PC-3 (cell line): ENCODE measurements at regions not wholly inside any gene's neighbourhood (a gene's known extent, or its start where the extent isn't known, plus 50 kb on each side); places are given as distances from the start of the nearest gene placed in this dataset.

Experiments
- ATAC-seq: fragments of 200-7000 bp; cut with Tn5 transposase; 2 replicates; pipeline ENCODE4 v1.9.1; 2020; ENCODE audit warnings: mild to moderate bottlenecking, moderate library complexity
- BruUV-seq: library from RNA; stranded (reverse); fragments of 400-500 nt; replicated peaks from 2 replicates; lab custom pipeline; 2021; lab: Mats Ljungman, UMichigan
- CTCF ChIA-PET: fragments of 300-600 bp; sonication (Branson Sonifier 250); formaldehyde crosslinking; loops from one replicate; lab custom pipeline; 2022; ENCODE audit warnings: antibody characterized with exemption; lab: Charles Lee
- POLR2A ChIA-PET: fragments of 300-600 bp; sonication (Branson Sonifier 250); formaldehyde crosslinking; loops from one replicate; lab custom pipeline; 2022; ENCODE audit warnings: antibody characterized with exemption; ENCODE audit not compliant: unreplicated experiment; lab: Charles Lee
- DNase-seq: peaks from one replicate; pipeline ENCODE4 v3.0.0-alpha.2; 2015
- H2AFZ ChIP-seq: fragments of 300-600 bp; sonication (generic); 2 replicates; pipeline ENCODE4 v1.6.0; 2016; ENCODE audit warnings: antibody characterized with exemption, low read length
- H3F3A ChIP-seq: fragments of 300-600 bp; sonication (generic); one replicate; pipeline ENCODE4 v1.6.0; 2017; ENCODE audit warnings: antibody characterized with exemption, low read length, control low read depth, mild to moderate bottlenecking; ENCODE audit not compliant: unreplicated experiment
- H3K27ac ChIP-seq: fragments of 300-600 bp; sonication (generic); 2 replicates; pipeline ENCODE4 v1.5.1; 2016; ENCODE audit warnings: mild to moderate bottlenecking, low read length
- H3K27me3 ChIP-seq: fragments of 300-600 bp; sonication (generic); 2 replicates; pipeline ENCODE4 v1.6.1; 2016; ENCODE audit warnings: low read length, mixed read lengths
- H3K36me3 ChIP-seq: fragments of 300-600 bp; sonication (generic); 2 replicates; pipeline ENCODE4 v1.6.1; 2016; ENCODE audit warnings: low read depth, mixed run types, low read length, mixed read lengths
- H3K4me1 ChIP-seq: fragments of 300-600 bp; sonication (generic); 2 replicates; pipeline ENCODE4 v1.5.1; 2016; ENCODE audit warnings: low read length; ENCODE audit not compliant: insufficient read depth
- H3K4me2 ChIP-seq: fragments of 300-600 bp; sonication (generic); 2 replicates; pipeline ENCODE4 v1.6.0; 2016; ENCODE audit warnings: low read length
- H3K4me3 ChIP-seq: fragments of 300-600 bp; sonication (generic); 2 replicates; pipeline ENCODE4 v1.5.1; 2016; ENCODE audit warnings: mild to moderate bottlenecking, low read length, mixed read lengths
- H3K79me2 ChIP-seq: fragments of 300-600 bp; sonication (generic); 2 replicates; pipeline ENCODE4 v1.6.1; 2017; ENCODE audit warnings: low read length, mixed read lengths
- H3K9ac ChIP-seq: fragments of 300-600 bp; sonication (generic); 2 replicates; pipeline ENCODE4 v1.6.0; 2016; ENCODE audit warnings: mild to moderate bottlenecking, low read length
- H3K9me2 ChIP-seq: fragments of 300-600 bp; sonication (generic); replicated peaks from 2 replicates; pipeline ENCODE4 v1.6.1; 2016; ENCODE audit warnings: mixed run types, low read length, mixed read lengths
- H3K9me3 ChIP-seq: fragments of 300-600 bp; sonication (generic); 2 replicates; pipeline ENCODE4 v1.6.1; 2016; ENCODE audit warnings: low read length, mixed read lengths
- H4K20me1 ChIP-seq: fragments of 300-600 bp; sonication (generic); 2 replicates; pipeline ENCODE4 v1.6.1; 2016; ENCODE audit warnings: low read length, mixed read lengths
- EZH2 ChIP-seq: fragments of 300-600 bp; sonication (generic); IDR thresholded peaks from one replicate; pipeline ENCODE4 v1.6.1; 2017; ENCODE audit warnings: antibody characterized with exemption, mild to moderate bottlenecking, low read length; ENCODE audit not compliant: unreplicated experiment
- EZH2phosphoT487 ChIP-seq: fragments of 300-600 bp; sonication (generic); IDR thresholded peaks from 2 replicates; pipeline ENCODE4 v1.6.1; 2018; ENCODE audit warnings: mild to moderate bottlenecking, antibody characterized with exemption, low read length, borderline replicate concordance
- intact Hi-C: fragments of 100-400 bp; cut with micrococcal nuclease; formaldehyde crosslinking; loops from 2 replicates; pipeline ENCODE4 v1.9.0; 2023
- TF ChIP-seq, protein P1 (sequence below): fragments of 300-600 bp; sonication (generic); conservative IDR thresholded peaks from 2 replicates; pipeline ENCODE4 v1.5.1; 2017; ENCODE audit warnings: antibody characterized with exemption, low read depth, mild to moderate bottlenecking, low read length

- H3K9me3 ChIP-seq, result no peaks in the 10 kb centered on the region
- BruUV-seq, result no TSS peak
- no peak overlapping the region for H2AFZ ChIP-seq
- H3K27me3 ChIP-seq, result no peaks in the 10 kb centered on the region
- H3F3A ChIP-seq, result no peaks in the 10 kb centered on the region
- no peak for DNase-seq
- H4K20me1 ChIP-seq, result no peaks in the 10 kb centered on the region
- TF ChIP-seq EZH2phosphoT487 (no peak), EZH2 (no peak)
- TF ChIP-seq, protein P1, sequence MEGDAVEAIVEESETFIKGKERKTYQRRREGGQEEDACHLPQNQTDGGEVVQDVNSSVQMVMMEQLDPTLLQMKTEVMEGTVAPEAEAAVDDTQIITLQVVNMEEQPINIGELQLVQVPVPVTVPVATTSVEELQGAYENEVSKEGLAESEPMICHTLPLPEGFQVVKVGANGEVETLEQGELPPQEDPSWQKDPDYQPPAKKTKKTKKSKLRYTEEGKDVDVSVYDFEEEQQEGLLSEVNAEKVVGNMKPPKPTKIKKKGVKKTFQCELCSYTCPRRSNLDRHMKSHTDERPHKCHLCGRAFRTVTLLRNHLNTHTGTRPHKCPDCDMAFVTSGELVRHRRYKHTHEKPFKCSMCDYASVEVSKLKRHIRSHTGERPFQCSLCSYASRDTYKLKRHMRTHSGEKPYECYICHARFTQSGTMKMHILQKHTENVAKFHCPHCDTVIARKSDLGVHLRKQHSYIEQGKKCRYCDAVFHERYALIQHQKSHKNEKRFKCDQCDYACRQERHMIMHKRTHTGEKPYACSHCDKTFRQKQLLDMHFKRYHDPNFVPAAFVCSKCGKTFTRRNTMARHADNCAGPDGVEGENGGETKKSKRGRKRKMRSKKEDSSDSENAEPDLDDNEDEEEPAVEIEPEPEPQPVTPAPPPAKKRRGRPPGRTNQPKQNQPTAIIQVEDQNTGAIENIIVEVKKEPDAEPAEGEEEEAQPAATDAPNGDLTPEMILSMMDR, result no peak
- intact Hi-C loops, result no loop called here
- POLR2A ChIA-PET, result no interaction called here
- no peaks in the 10 kb centered on the region for H3K4me1 ChIP-seq
- no peaks in the 10 kb centered on the region for H3K79me2 ChIP-seq
- H3K4me2 ChIP-seq, result no peak overlapping the region
- no peak overlapping the region for H3K9ac ChIP-seq
- no peak overlapping the region for H3K4me3 ChIP-seq
- H3K9me2 ChIP-seq, result no peaks in the 10 kb centered on the region
- no peak overlapping the region for H3K27ac ChIP-seq
- CTCF ChIA-PET, result no interaction called here
- H3K36me3 ChIP-seq, result no peaks in the 10 kb centered on the region
- ATAC-seq, result no peak
Observed at GRCh38 chr3:153855772-153856171, 265.4 kb upstream of the ARHGEF26 start.

GRCh38 chr3:153856932-153857331, 264.3 kb upstream of the ARHGEF26 start:
- Histone ChIP-seq H4K20me1 (no peaks in the 10 kb centered on the region), H3K4me3 (no peak overlapping the region), H3K79me2 (no peaks in the 10 kb centered on the region), H3K9me3 (no peaks in the 10 kb centered on the region), H3K27me3 (no peaks in the 10 kb centered on the region), H3K9me2 (no peaks in the 10 kb centered on the region), H3K9ac (no peak overlapping the region), H3K4me1 (no peaks in the 10 kb centered on the region), H3K4me2 (no peak overlapping the region), H3F3A (no peaks in the 10 kb centered on the region), H3K36me3 (no peaks in the 10 kb centered on the region), H3K27ac (no peak overlapping the region), H2AFZ (0 out of 2 replicates have a peak overlapping the region, but pooled peaks have one; percentile 4)
- CTCF ChIA-PET, result no interaction called here
- POLR2A ChIA-PET, result no interaction called here
- intact Hi-C loops, result no loop called here
- DNase-seq (peak; percentile 42), ATAC-seq (peak; percentile 74)
- BruUV-seq, result no TSS peak
- TF ChIP-seq, protein P1, result no peak
- TF ChIP-seq EZH2, result no peak
- no peak for TF ChIP-seq EZH2phosphoT487

DNA sequence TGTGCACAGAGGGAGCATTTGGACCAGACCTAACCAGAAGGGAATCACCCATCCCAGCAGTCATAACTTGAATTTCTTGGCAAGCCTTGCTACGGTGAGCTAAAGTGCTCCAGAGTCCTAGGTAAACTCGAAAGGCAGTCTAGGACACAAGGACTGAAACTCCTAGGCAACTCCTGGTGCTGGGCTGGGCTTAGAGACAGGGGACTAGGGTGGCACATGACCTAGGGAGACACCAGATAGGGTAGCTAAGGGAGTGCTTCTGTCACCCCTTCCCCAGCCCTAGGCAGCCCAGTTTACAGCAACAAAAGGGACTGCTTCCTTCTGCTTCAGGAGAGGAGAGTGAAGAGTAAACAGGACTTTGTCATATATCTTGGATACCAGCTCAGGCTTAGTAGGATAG, 256.4 kb upstream of the ARHGEF26 start:
- Histone ChIP-seq H3K9me2 (no peaks in the 10 kb centered on the region), H4K20me1 (no peaks in the 10 kb centered on the region), H3K79me2 (no peaks in the 10 kb centered on the region), H3K9me3 (no peaks in the 10 kb centered on the region), H3K4me3 (no peak overlapping the region), H3K36me3 (no peaks in the 10 kb centered on the region), H3K4me2 (no peak overlapping the region), H3K27me3 (no peaks in the 10 kb centered on the region), H3K9ac (no peak overlapping the region), H3F3A (no peaks in the 10 kb centered on the region), H3K27ac (no peak overlapping the region), H2AFZ (no peak overlapping the region), H3K4me1 (no peaks in the 10 kb centered on the region)
- BruUV-seq, result no TSS peak
- TF ChIP-seq, protein P1, result no peak
- no peak for TF ChIP-seq EZH2
- TF ChIP-seq EZH2phosphoT487, result no peak
- POLR2A ChIA-PET, result no interaction called here
- ATAC-seq (no peak), DNase-seq (no peak)
- CTCF ChIA-PET, result no interaction called here
- intact Hi-C loops, result no loop called here
